ENCODE measurements at regions not wholly inside any gene's neighbourhood (a gene's known extent, or its start where the extent isn't known, plus 50 kb on each side); places are given as distances from the start of the nearest gene placed in this dataset.

DNA sequence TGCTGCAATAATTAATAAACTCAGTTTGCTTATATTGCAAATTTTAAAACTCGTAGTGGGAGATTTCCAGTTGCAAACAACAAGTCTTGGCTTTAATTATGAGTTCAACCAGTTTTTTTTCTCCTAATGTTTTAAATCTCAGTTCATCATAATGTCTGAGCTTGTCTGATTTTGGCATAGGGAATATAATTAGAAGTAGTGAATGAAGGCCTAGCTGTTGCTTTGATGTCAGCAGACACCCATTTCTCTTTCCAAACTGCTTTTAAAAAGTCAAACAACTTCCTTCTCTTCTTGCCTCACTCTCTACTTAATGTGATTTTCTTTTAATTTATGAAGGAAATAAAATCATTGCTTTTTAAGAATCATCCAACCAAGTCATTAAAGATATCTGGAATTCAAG is 1462.1 kb downstream of the DPP10 start:
- Histone ChIP-seq H3K27ac (ENCODE audit: low read depth, low read length) (no peak overlapping the region), H3K9ac (ENCODE audit: low read length) (no peak overlapping the region), H3K4me1 (ENCODE audit: control insufficient read depth, insufficient read depth, low read length) (no peaks in the 10 kb centered on the region), H3K9me3 (ENCODE audit: control insufficient read depth, insufficient read depth, low read depth, low read length) (no peaks in the 10 kb centered on the region), H3K4me3 (ENCODE audit: low read depth, low read length) (no peak overlapping the region), H3K36me3 (ENCODE audit: control insufficient read depth, insufficient read depth, low read length) (no peaks in the 10 kb centered on the region), H3K27me3 (ENCODE audit: control insufficient read depth, insufficient read depth, low read length) (no peaks in the 10 kb centered on the region)

DNA sequence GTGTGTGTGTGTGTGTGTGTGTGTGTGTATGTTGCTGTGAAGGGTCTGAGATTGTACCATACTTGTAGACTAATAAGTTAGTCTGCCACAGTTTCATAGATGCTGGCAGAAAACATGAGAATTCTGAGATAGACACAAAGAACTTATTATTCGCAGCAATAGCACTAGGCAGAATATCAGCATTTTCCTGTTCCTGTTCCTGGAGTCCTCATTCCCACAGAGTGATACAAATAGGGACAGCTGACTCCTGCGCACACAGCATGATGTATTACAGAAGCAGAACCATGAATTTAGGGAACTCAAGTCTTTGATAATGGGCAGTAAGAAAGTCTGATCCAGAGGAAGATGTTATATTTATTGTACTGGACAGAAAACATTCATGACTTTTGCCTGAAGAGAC is 1466.3 kb downstream of the DPP10 start:
- no peaks in the 10 kb centered on the region for H3K36me3 ChIP-seq (ENCODE audit: control insufficient read depth, insufficient read depth, low read length)
- no peaks in the 10 kb centered on the region for H3K27me3 ChIP-seq (ENCODE audit: control insufficient read depth, insufficient read depth, low read length)
- no peak overlapping the region for H3K9ac ChIP-seq (ENCODE audit: low read length)
- H3K4me1 ChIP-seq (ENCODE audit: control insufficient read depth, insufficient read depth, low read length) = no peaks in the 10 kb centered on the region
- H3K27ac ChIP-seq (ENCODE audit: low read depth, low read length) = no peak overlapping the region
- no peaks in the 10 kb centered on the region for H3K9me3 ChIP-seq (ENCODE audit: control insufficient read depth, insufficient read depth, low read depth, low read length)
- H3K4me3 ChIP-seq (ENCODE audit: low read depth, low read length) = no peak overlapping the region

DNA sequence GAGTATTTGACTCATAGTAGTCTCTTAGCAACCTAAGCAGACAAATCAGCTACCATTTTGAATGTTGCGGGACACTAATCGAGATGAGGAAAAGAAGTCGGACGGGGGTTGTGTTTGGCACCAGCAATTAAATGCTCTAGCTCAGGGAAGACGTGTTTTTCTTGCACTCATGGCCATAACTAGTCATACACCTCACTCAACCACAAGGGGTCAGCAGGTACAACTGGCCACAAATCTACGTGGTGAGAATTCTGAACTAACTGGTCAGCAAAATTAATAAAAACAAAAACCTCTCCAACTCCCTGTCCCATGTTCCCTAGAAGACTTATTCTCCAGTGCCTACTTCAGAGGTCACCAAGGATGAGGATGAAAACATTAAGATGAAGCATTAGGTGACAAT is 1467.8 kb downstream of the DPP10 start:
- no peaks in the 10 kb centered on the region for H3K9me3 ChIP-seq (ENCODE audit: control insufficient read depth, insufficient read depth, low read depth, low read length)
- no peak overlapping the region for H3K4me3 ChIP-seq (ENCODE audit: low read depth, low read length)
- H3K4me1 ChIP-seq (ENCODE audit: control insufficient read depth, insufficient read depth, low read length) = no peaks in the 10 kb centered on the region
- no peak overlapping the region for H3K9ac ChIP-seq (ENCODE audit: low read length)
- H3K27ac ChIP-seq (ENCODE audit: low read depth, low read length) = no peak overlapping the region
- H3K27me3 ChIP-seq (ENCODE audit: control insufficient read depth, insufficient read depth, low read length) = no peaks in the 10 kb centered on the region
- no peaks in the 10 kb centered on the region for H3K36me3 ChIP-seq (ENCODE audit: control insufficient read depth, insufficient read depth, low read length)

DNA sequence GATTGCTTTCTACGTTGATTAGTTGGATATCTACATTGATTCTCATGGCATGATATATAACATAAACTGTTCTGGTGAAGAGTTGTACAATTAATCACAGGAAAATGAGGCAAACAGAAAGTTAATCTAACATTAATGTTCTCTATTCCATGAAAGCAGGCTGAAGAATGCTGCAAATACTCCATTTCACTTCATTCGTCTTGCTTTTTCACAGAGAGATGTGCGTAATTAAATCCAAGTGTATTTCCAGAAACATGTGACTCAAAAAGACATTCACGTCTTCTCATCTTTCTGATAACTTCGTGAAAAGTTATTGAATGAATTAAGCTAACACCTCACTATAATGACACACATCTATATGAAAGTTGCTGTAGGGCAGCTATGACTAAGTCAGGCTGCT is 1471.5 kb downstream of the DPP10 start:
- H3K4me3 ChIP-seq (ENCODE audit: low read depth, low read length) = no peak overlapping the region
- H3K36me3 ChIP-seq (ENCODE audit: control insufficient read depth, insufficient read depth, low read length) = no peaks in the 10 kb centered on the region
- no peaks in the 10 kb centered on the region for H3K4me1 ChIP-seq (ENCODE audit: control insufficient read depth, insufficient read depth, low read length)
- H3K27ac ChIP-seq (ENCODE audit: low read depth, low read length) = no peak overlapping the region
- no peaks in the 10 kb centered on the region for H3K27me3 ChIP-seq (ENCODE audit: control insufficient read depth, insufficient read depth, low read length)
- H3K9me3 ChIP-seq (ENCODE audit: control insufficient read depth, insufficient read depth, low read depth, low read length) = no peaks in the 10 kb centered on the region
- no peak overlapping the region for H3K9ac ChIP-seq (ENCODE audit: low read length)

DNA sequence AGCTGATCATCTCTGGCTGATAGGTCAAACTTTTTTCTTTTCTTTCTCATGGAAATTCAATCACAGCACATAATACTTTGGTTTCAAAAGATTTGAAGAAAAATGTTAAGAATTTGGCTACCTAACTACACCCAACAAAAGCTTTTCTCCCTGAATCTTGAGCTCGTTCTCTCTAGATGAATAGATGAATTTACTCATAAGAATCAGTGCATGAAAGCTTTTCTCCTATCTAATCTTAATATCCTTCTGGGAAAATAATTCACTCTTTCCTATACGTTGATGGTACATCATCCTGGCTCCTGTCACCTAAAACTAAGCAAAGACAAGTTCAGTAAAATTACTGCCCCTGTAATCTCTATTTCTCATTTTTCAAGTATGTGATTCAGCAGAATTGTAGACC is 1479.1 kb downstream of the DPP10 start:
- Histone ChIP-seq H3K27ac (ENCODE audit: low read depth, low read length) (no peak overlapping the region), H3K36me3 (ENCODE audit: control insufficient read depth, insufficient read depth, low read length) (no peaks in the 10 kb centered on the region)

DNA sequence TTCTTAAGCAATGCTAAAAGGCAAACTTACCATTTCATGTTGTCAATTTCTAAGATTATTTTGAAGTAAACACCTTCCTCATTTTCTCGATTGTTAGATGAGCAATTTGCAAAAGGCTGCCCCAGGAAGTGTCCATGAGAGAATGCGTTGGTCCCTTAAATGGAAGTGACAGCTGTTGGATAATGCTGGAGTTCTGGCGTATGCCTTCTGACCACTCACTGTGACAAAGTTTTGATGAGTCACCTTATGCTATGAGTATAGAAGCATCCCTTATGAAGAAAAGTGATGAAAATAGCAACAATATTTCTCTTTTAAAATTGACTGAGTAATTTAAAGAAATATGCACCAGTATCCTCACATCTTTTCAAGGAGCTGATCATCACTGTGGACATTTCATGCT is 1497.5 kb downstream of the DPP10 start:
- Histone ChIP-seq H3K9me3 (ENCODE audit: control insufficient read depth, insufficient read depth, low read depth, low read length) (no peaks in the 10 kb centered on the region), H3K4me1 (ENCODE audit: control insufficient read depth, insufficient read depth, low read length) (no peaks in the 10 kb centered on the region), H3K9ac (ENCODE audit: low read length) (no peak overlapping the region), H3K27ac (ENCODE audit: low read depth, low read length) (no peak overlapping the region), H3K4me3 (ENCODE audit: low read depth, low read length) (no peak overlapping the region), H3K27me3 (ENCODE audit: control insufficient read depth, insufficient read depth, low read length) (no peaks in the 10 kb centered on the region), H3K36me3 (ENCODE audit: control insufficient read depth, insufficient read depth, low read length) (no peaks in the 10 kb centered on the region)

More for the DNA sequence above, 1479.1 kb downstream of the DPP10 start:
- Histone ChIP-seq H3K27me3 (ENCODE audit: control insufficient read depth, insufficient read depth, low read length) (no peaks in the 10 kb centered on the region), H3K9ac (ENCODE audit: low read length) (no peak overlapping the region), H3K4me1 (ENCODE audit: control insufficient read depth, insufficient read depth, low read length) (peaks cover 9% of the 10 kb centered on the region; the same call in 1 of the 2 replicates), H3K9me3 (ENCODE audit: control insufficient read depth, insufficient read depth, low read depth, low read length) (no peaks in the 10 kb centered on the region), H3K4me3 (ENCODE audit: low read depth, low read length) (no peak overlapping the region)

DNA sequence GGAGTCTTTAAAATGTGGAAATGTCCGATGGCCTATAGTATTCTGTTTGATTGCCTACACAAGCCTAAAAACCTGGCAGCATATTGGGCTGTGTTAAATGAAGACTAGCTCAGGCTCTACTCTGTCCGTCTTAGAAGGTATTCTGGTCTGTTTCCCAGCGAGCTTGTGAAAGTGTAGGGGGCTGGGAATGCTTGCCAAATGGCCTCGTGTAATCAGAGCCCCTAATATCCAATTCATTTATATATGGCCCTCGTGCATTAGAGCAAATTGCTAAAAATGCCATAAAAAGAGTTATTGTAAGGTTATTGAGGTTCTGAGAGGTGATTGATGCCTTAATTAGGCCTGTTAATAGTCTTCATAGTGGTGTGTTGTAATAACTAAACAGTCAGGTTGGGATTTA is 1500.4 kb downstream of the DPP10 start:
- Histone ChIP-seq H3K27ac (ENCODE audit: low read depth, low read length) (no peak overlapping the region), H3K36me3 (ENCODE audit: control insufficient read depth, insufficient read depth, low read length) (no peaks in the 10 kb centered on the region), H3K27me3 (ENCODE audit: control insufficient read depth, insufficient read depth, low read length) (no peaks in the 10 kb centered on the region), H3K4me3 (ENCODE audit: low read depth, low read length) (no peak overlapping the region), H3K9ac (ENCODE audit: low read length) (no peak overlapping the region), H3K9me3 (ENCODE audit: control insufficient read depth, insufficient read depth, low read depth, low read length) (no peaks in the 10 kb centered on the region), H3K4me1 (ENCODE audit: control insufficient read depth, insufficient read depth, low read length) (no peaks in the 10 kb centered on the region)

DNA sequence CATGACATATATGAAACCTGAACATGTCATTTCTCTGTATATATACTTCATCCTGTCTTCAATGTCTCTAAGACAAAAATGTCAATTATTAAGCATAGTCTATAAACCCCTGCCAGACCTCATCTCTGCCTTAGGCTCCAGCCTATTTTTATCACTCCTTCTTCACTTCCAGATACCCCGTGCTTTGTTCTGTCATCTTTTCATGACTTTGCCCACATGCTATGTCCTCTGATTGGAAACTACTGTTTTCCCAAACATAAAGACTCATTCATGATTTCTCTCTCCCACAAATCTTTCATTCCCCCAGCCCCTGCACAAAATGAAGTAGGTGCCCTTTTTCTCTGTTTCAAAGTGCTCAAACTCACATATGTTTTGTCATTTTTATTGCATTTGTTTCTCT is 1503.9 kb downstream of the DPP10 start:
- Histone ChIP-seq H3K4me3 (ENCODE audit: low read depth, low read length) (no peak overlapping the region), H3K27ac (ENCODE audit: low read depth, low read length) (no peak overlapping the region), H3K36me3 (ENCODE audit: control insufficient read depth, insufficient read depth, low read length) (no peaks in the 10 kb centered on the region), H3K27me3 (ENCODE audit: control insufficient read depth, insufficient read depth, low read length) (no peaks in the 10 kb centered on the region), H3K9ac (ENCODE audit: low read length) (no peak overlapping the region), H3K9me3 (ENCODE audit: control insufficient read depth, insufficient read depth, low read depth, low read length) (no peaks in the 10 kb centered on the region), H3K4me1 (ENCODE audit: control insufficient read depth, insufficient read depth, low read length) (no peaks in the 10 kb centered on the region)

DNA sequence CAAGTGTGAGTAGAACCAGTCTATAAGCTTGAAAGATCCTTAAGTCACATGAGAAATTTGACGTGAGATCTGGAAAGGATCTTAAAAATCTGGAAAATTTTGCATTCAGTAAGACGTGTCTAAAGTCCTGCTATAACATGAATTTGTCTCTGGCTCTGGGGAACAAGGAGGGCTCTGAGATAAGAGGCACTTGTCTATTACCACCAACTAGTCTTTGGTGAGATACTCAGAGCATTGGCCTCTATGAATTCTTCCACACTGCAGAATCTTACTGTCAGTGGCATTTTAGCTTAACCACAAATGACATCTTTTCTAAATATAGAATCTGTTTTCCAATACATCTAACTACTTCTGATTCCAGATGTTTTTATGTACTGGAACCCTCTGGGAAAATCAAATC is 1504.5 kb downstream of the DPP10 start:
- Histone ChIP-seq H3K36me3 (ENCODE audit: control insufficient read depth, insufficient read depth, low read length) (no peaks in the 10 kb centered on the region), H3K9me3 (ENCODE audit: control insufficient read depth, insufficient read depth, low read depth, low read length) (no peaks in the 10 kb centered on the region), H3K4me1 (ENCODE audit: control insufficient read depth, insufficient read depth, low read length) (no peaks in the 10 kb centered on the region), H3K27ac (ENCODE audit: low read depth, low read length) (no peak overlapping the region), H3K9ac (ENCODE audit: low read length) (no peak overlapping the region), H3K4me3 (ENCODE audit: low read depth, low read length) (no peak overlapping the region), H3K27me3 (ENCODE audit: control insufficient read depth, insufficient read depth, low read length) (no peaks in the 10 kb centered on the region)

DNA sequence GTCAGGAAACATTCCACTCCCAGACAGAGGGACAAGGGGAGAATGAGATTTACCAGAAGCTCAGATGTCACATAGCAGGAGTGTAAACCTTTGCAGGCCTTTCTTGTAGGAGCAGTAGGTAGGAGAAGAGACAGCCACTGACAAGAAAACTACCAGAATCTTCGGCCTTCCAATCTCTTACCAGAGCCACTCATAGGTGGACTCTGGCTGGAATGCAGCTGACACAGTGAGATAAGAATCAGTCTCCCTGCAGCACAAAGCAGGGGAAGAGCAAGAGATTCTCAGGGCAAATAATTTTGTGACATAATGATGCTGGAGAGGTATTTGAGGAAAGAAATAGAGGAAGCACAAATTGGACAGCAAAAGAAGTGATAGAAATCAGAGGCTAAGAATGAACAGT is 1534.5 kb downstream of the DPP10 start:
- no peaks in the 10 kb centered on the region for H3K4me1 ChIP-seq (ENCODE audit: control insufficient read depth, insufficient read depth, low read length)
- no peak overlapping the region for H3K9ac ChIP-seq (ENCODE audit: low read length)
- H3K27me3 ChIP-seq (ENCODE audit: control insufficient read depth, insufficient read depth, low read length) = no peaks in the 10 kb centered on the region
- no peak overlapping the region for H3K27ac ChIP-seq (ENCODE audit: low read depth, low read length)
- peaks cover 2% of the 10 kb centered on the region; the same call in 1 of the 2 replicates for H3K9me3 ChIP-seq (ENCODE audit: control insufficient read depth, insufficient read depth, low read depth, low read length)
- no peaks in the 10 kb centered on the region for H3K36me3 ChIP-seq (ENCODE audit: control insufficient read depth, insufficient read depth, low read length)
- H3K4me3 ChIP-seq (ENCODE audit: low read depth, low read length) = no peak overlapping the region

DNA sequence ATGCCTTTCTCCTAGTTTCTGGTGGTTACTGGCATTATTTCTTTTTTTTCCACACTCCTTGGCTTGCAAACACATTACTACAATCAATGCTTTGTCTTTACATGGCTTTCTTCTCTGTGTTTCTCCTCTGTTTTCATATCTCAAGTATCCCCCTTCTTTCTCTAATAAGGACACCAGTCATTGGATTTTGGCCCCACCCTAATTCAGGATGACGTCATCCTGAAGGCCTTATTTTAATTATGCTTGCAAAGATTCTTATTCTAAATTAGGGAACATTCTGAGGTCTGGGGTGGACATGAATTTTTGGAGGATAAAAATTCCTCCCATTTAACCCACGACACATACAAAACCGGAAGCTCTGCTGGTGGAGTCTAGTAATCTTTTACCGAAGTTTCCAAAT is 1556.6 kb downstream of the DPP10 start:
- H3K4me3 ChIP-seq (ENCODE audit: low read depth, low read length) = no peak overlapping the region
- H3K36me3 ChIP-seq (ENCODE audit: control insufficient read depth, insufficient read depth, low read length) = no peaks in the 10 kb centered on the region
- H3K9me3 ChIP-seq (ENCODE audit: control insufficient read depth, insufficient read depth, low read depth, low read length) = peaks cover 3% of the 10 kb centered on the region; the same call in 1 of the 2 replicates
- H3K9ac ChIP-seq (ENCODE audit: low read length) = no peak overlapping the region
- no peaks in the 10 kb centered on the region for H3K27me3 ChIP-seq (ENCODE audit: control insufficient read depth, insufficient read depth, low read length)
- H3K27ac ChIP-seq (ENCODE audit: low read depth, low read length) = no peak overlapping the region
- no peaks in the 10 kb centered on the region for H3K4me1 ChIP-seq (ENCODE audit: control insufficient read depth, insufficient read depth, low read length)

DNA sequence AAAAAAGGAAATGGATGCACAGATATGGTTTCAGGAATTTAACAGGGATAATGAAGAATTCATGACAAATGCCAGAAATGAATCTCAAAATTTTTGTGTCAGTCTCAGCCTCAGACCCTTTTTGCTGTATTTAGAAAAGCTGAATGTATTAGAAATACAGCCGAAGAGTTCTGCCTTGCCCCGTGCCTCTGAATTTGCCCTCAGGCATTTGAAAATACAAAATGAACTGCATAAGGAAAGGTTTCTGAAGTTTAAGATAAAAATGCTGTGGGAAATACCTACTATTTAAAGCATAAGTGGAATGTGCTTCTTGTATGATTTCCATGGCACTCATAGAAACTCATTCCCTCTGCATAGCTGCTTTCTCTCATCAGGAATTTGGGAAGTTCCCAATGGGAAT is 1580.6 kb downstream of the DPP10 start:
- Histone ChIP-seq H3K27me3 (ENCODE audit: control insufficient read depth, insufficient read depth, low read length) (no peaks in the 10 kb centered on the region), H3K9me3 (ENCODE audit: control insufficient read depth, insufficient read depth, low read depth, low read length) (no peaks in the 10 kb centered on the region), H3K36me3 (ENCODE audit: control insufficient read depth, insufficient read depth, low read length) (no peaks in the 10 kb centered on the region), H3K4me1 (ENCODE audit: control insufficient read depth, insufficient read depth, low read length) (0 out of 2 replicates have a peak, but pooled peaks cover 3% of the 10 kb centered on the region), H3K27ac (ENCODE audit: low read depth, low read length) (no peak overlapping the region), H3K4me3 (ENCODE audit: low read depth, low read length) (no peak overlapping the region), H3K9ac (ENCODE audit: low read length) (no peak overlapping the region)

All from HUES6 (cell line).